ENCODE measurements at regions not wholly inside any gene's neighbourhood (a gene's known extent, or its start where the extent isn't known, plus 50 kb on each side); places are given as distances from the start of the nearest gene placed in this dataset.

GRCh38 chr5:170448221-170448620 lies 55.6 kb upstream of the KCNIP1 start:
- H3K9ac ChIP-seq (ENCODE audit: insufficient read depth in 1 of 2, low read length in 2 of 2) = no peak overlapping the region
- H3K36me3 ChIP-seq (ENCODE audit: control insufficient read depth in 4 of 4, insufficient read depth in 4 of 4, low read length in 4 of 4) = no peaks in the 10 kb centered on the region
- no peaks in the 10 kb centered on the region for H3K4me1 ChIP-seq (ENCODE audit: control insufficient read depth in 5 of 5, insufficient read depth in 5 of 5, low read length in 5 of 5)
- no peak for DNase-seq
- TF ChIP-seq, protein P1, sequence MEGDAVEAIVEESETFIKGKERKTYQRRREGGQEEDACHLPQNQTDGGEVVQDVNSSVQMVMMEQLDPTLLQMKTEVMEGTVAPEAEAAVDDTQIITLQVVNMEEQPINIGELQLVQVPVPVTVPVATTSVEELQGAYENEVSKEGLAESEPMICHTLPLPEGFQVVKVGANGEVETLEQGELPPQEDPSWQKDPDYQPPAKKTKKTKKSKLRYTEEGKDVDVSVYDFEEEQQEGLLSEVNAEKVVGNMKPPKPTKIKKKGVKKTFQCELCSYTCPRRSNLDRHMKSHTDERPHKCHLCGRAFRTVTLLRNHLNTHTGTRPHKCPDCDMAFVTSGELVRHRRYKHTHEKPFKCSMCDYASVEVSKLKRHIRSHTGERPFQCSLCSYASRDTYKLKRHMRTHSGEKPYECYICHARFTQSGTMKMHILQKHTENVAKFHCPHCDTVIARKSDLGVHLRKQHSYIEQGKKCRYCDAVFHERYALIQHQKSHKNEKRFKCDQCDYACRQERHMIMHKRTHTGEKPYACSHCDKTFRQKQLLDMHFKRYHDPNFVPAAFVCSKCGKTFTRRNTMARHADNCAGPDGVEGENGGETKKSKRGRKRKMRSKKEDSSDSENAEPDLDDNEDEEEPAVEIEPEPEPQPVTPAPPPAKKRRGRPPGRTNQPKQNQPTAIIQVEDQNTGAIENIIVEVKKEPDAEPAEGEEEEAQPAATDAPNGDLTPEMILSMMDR (IDR thresholded peaks at IDR 0.05; ENCODE audit: control extremely low read depth, extremely low read depth) = no peak
- peaks cover 0 to 11% (median 0%) of the 10 kb centered on the region in 4 donors for H3K9me3 ChIP-seq (ENCODE audit: control insufficient read depth in 4 of 4, insufficient read depth in 3 of 4, low read length in 3 of 4)
- no peak overlapping the region for H3K27ac ChIP-seq (ENCODE audit: low read depth in 1 of 2, low read length in 1 of 2)
- no peak for ATAC-seq (ENCODE audit: insufficient read depth, low FRiP score)
- no peaks in the 10 kb centered on the region for H3K27me3 ChIP-seq (ENCODE audit: control insufficient read depth in 3 of 3, insufficient read depth in 3 of 3, low read length in 2 of 3)
- 97 to 100% methylated on average over 3 of the region's 3 CpGs for WGBS, 2 donors
- H3K4me3 ChIP-seq = no peak overlapping the region

- TF ChIP-seq, protein P1 (IDR thresholded peaks at IDR 0.05; ENCODE audit: control extremely low read depth, extremely low read depth) = no peak
- Histone ChIP-seq H3K4me3 (no peak overlapping the region), H3K27ac (ENCODE audit: low read depth in 1 of 2, low read length in 1 of 2) (no peak overlapping the region), H3K36me3 (ENCODE audit: control insufficient read depth in 4 of 4, insufficient read depth in 4 of 4, low read length in 4 of 4) (no peaks in the 10 kb centered on the region), H3K9me3 (ENCODE audit: control insufficient read depth in 4 of 4, insufficient read depth in 3 of 4, low read length in 3 of 4) (peaks cover 0 to 11% (median 0%) of the 10 kb centered on the region in 4 donors), H3K27me3 (ENCODE audit: control insufficient read depth in 3 of 3, insufficient read depth in 3 of 3, low read length in 2 of 3) (no peaks in the 10 kb centered on the region), H3K4me1 (ENCODE audit: control insufficient read depth in 5 of 5, insufficient read depth in 5 of 5, low read length in 5 of 5) (no peaks in the 10 kb centered on the region), H3K9ac (ENCODE audit: insufficient read depth in 1 of 2, low read length in 2 of 2) (no peak overlapping the region)
- DNase-seq (no peak), ATAC-seq (ENCODE audit: insufficient read depth, low FRiP score) (no peak)
- 92 to 93% methylated on average over 2 of the region's 2 CpGs for WGBS, 2 donors
Observed at GRCh38 chr5:170446365-170446764, 57.2 kb upstream of the KCNMB1 start.

DNA sequence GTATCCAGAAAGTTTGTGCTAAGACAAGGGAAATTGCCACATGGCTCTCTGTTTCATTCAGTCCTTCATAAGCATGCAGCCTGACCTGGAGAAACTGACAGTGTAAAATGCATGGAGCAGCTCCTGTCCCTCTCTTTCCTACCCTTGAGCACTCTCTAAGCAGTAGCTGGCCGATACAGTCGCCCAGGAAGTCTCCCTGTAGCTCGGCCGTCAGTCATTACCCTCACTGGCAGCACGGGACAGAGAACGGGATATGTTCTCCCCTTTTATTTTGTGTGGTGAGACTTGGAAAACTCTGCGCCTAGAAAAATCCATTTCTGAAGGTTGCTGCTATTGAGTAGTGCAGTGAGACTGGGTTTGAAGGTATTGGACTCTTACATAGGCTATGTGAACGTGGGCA lies 56.8 kb upstream of the KCNMB1 start:
- WGBS, 2 donors = 88 to 93% methylated on average over 8 of the region's 8 CpGs
- ATAC-seq (ENCODE audit: insufficient read depth, low FRiP score) = no peak

More for the DNA sequence above, 56.8 kb upstream of the KCNMB1 start:
- Histone ChIP-seq H3K27me3 (ENCODE audit: control insufficient read depth in 3 of 3, insufficient read depth in 3 of 3, low read length in 2 of 3) (no peaks in the 10 kb centered on the region), H3K9me3 (ENCODE audit: control insufficient read depth in 4 of 4, insufficient read depth in 3 of 4, low read length in 3 of 4) (peaks cover 0 to 11% (median 0%) of the 10 kb centered on the region in 4 donors), H3K4me3 (no peak overlapping the region), H3K27ac (ENCODE audit: low read depth in 1 of 2, low read length in 1 of 2) (no peak overlapping the region), H3K36me3 (ENCODE audit: control insufficient read depth in 4 of 4, insufficient read depth in 4 of 4, low read length in 4 of 4) (no peaks in the 10 kb centered on the region), H3K4me1 (ENCODE audit: control insufficient read depth in 5 of 5, insufficient read depth in 5 of 5, low read length in 5 of 5) (no peaks in the 10 kb centered on the region), H3K9ac (ENCODE audit: insufficient read depth in 1 of 2, low read length in 2 of 2) (no peak overlapping the region)
- DNase-seq = no peak
- TF ChIP-seq, protein P1 (IDR thresholded peaks at IDR 0.05; ENCODE audit: control extremely low read depth, extremely low read depth) = no peak
